ENCODE measurements at regions not wholly inside any gene's neighbourhood (a gene's known extent, or its start where the extent isn't known, plus 50 kb on each side); places are given as distances from the start of the nearest gene placed in this dataset.

DNA sequence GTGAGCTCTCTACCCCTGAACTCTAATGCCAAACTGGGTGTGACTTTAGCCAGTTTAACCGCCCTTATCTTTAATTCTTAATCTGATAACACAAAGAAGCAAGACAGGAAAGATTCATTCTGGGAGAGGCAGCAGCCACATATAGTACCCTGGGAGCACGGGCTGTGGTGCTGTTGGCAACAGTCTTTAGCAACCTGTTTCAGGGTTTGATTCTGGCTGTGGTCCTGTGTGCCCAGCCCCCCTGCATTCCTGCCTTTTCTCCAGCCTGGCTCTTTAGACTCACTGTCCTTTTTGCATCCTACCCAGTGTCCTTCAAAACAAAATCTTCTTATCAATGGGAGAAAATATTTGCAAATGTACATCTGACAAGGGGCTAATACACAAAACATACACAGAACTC is 275.2 kb downstream of the GXYLT1 start:
- DNase-seq: no peak

DNA sequence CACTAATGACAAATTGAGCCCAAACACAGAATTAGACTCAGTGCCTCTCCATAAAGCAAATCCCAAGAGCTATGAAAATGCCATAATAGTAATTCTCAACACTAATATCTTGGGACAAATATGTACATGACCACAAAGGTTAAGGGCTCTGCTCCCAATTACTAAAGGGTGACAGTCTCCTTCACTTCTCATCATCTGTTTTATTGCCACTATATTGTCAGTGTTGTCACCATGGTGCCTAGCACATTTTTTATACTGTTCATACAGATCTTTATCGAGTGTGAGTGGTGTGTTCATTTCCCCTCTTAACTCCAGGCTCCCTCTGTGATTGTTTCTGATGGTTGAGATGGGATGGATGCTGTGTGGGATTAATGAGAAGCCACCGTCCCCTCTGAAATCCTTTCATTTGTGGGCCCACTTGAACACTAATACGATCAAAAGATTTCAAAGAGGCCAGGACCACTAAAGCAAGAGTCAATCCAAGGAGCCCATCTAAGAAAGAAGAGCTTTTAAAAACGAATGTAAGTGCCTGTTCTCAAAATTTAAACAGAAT is 277.7 kb downstream of the GXYLT1 start:
- no peak for DNase-seq

DNA sequence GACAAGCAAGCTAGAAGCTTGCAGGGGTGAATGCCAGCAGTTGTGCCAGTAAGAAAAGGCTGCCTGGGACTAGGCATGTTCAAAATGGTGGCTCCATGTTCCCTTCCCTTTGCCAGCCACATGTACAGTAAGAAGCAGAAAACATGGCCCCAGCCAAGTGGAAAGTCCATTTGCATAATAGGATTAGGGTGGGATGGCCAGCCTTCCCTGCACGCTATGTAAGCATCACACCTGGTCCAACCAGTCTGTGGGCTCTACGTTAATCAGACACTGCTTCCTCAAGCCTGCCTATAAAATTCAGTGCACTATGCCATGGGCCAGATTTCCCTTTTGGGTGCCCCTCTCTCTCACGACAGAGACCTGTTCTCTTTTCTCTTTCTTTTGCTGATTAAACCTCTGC is 288.4 kb downstream of the GXYLT1 start:
- DNase-seq: no peak

DNA sequence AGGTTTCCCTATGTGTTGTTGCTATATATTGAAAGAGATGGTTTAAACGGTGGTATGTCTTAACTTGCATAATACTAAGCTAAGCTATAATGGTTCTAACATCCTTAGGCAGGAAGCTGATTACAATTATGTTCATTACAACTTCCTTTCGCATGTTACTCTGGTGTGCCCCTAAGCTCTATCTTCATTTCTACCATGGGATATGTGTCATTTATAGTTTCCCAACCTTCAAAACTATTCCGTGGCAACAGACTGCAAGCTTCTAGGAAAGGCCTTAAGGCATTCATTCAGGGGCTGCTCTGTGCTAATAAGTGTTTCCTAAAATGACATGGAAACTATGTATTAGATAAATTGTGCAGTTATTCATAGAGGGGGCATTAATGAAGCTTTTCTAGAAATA is 294.6 kb downstream of the GXYLT1 start:
- DNase-seq: no peak

- DNase-seq: no peak
Observed at GRCh38 chr12:41846718-41847117, 298.0 kb downstream of the GXYLT1 start.

- DNase-seq: no peak
Observed at GRCh38 chr12:41836416-41836815, 308.3 kb downstream of the GXYLT1 start.

DNA sequence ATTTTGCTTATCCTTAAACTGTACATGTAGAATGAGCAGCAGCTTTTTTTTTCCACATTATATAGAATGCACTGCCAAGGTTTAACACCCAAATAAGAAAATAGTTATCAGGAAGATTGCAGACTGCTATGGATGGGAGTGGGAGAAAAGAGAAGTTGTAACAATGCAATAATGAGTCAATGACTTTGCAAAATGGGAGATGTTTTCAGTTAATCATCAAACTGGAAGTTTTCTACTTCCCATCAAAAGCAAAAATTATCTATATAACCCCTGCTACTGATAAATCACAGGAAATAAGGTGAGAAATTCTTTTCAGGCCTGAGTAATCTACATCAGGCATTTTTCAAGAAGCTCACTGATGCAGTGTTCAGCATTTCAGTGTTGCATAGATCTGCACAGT is 309.1 kb downstream of the GXYLT1 start:
- no peak for DNase-seq

DNA sequence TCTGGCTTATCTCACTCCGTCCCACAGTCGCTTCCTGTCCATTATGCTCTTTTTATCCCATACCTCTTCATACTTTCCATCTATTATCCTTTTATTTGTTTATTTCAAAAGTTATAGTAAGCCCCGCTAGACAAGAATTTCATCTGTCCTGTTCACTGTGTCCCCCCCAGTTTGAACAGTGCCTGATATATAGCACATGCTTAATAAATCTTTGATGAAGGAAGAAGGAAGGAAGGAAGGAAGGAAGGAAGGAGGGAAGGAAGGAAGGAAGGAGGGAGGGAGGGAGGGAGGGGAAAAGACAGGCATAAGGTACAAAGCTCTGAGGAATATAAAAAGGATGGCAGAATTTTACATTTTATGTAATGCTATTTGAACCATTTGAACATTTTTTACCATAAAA is 324.7 kb downstream of the GXYLT1 start:
- no peak for DNase-seq

GRCh38 chr12:41804026-41804425 is 340.6 kb downstream of the GXYLT1 start:
- no peak for DNase-seq

DNA sequence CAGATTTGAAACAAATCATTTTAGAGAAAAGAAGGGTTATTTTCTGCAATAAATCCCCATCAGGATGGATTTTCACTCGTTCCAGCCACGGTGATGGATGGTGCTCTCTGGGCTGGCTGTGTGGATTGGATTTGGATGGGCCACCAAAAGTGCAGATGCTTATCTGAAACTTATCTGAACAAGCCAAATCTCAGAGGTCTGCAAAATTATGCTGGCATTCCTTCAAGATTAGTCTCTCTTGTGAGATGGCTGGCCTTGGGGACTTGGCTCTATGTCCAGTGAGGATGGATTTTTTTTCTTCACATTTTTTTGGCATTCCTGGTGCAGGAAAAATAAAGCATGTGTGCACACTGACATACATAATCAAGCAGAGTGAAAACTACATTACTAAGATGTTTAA is 341.9 kb downstream of the GXYLT1 start:
- no peak for DNase-seq

GRCh38 chr12:41801261-41801660 is 343.4 kb downstream of the GXYLT1 start:
- no peak for DNase-seq

DNA sequence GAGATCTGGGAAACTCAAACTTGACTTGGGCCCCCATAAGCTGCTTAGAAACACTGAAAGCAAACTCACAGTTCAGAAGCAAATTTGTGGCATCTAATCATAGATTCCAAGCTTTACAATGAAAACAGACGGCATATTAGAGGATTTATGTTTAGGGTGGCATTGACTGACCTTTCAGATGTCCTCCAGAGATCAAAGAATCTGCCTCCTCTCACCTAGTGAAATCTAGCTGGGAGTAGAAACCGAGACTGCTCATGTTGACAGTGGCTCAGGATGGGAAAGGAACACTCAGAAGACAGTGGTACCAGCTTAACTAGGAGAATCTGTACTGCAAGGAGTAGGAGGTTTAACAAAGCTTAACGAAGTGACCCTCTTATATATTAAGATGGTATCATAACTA is 345.0 kb downstream of the GXYLT1 start:
- no peak for DNase-seq

DNA sequence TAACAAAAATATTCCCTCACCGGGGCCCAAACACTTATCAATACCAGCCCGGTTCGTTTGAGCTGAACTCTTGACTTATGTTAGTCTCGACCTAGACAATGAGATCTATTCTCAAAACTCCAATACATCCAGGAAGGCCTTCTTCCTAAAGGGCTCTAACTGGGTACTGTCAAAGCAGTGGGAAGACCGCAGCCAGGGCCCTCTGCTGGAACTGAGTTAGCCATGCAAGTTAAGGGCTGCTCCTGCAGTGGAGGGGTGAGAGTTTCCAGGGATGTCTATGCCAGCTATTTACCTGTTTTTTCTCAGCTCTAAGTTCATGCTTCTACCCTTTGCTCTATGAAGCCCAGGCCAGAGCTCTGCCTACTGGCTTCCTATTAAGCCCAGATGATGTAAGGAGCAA is 348.8 kb downstream of the GXYLT1 start:
- DNase-seq: no peak

GRCh38 chr12:41795051-41795600 is 349.5 kb downstream of the GXYLT1 start:
- DNase-seq: peak; percentile 70

- DNase-seq: no peak
Observed at GRCh38 chr12:41794336-41794735, 350.3 kb downstream of the GXYLT1 start.

DNA sequence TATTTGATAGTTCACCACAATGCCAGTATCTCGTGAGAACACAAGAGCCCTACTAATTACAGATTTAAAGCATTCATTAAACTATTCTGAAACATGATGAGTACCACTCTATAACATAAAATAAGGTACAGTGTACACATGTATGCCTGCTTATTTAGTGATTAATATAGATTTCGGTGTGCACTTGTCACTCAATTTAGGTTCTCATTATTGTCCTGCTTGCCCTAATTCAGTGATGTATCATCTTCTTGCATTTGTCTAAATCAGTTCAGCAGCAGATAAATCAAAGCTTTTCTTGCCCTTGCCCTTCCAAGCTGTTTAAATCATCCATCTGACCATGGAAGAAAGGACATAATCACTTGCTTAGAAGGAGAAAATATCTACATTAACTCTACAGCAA is 359.7 kb downstream of the GXYLT1 start:
- no peak for DNase-seq

DNA sequence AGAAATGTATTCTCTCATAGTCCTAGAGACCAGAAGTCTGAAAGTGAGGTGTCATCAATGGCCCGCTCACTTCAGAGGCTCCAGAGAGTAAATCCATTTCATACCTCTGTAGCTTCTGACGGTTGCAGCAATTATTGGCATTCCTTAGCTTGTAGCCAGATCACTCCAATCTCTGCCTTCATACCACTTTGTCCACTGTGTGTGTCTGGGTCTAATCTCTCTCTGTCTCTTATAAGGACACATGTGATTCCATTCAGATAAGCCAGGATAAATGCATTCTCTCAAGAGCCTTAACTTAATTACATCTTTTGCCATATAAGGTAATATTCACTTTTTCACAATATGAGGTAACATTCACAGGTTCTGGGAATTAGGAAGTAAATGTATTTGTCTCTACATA is 365.7 kb downstream of the GXYLT1 start:
- no peak for DNase-seq

GRCh38 chr12:41777064-41777790 is 367.4 kb downstream of the GXYLT1 start:
- no peak for DNase-seq

- no peak for DNase-seq
Observed at GRCh38 chr12:41772478-41772877, 372.2 kb downstream of the GXYLT1 start.

- DNase-seq: no peak
Observed at GRCh38 chr12:41769810-41770209, 374.9 kb downstream of the GXYLT1 start.

DNA sequence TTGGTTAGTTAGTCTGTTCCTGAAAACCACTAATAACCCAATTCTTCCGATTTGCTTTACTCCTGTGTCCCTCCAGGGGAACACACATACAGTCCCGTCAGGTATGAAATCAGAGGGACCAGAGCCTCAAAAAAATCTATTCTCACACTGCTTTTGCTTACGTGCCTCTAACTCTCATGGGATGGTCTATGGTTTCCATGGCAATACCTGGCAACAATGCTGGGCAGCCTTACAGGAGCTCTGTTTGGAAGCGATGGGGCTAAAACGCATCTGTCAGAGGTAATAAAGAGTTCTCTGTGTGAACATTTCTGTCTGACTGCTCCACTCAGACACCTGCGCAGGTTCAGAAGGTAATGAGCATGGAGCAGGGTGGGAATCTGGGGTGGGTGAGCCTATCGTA is 376.2 kb downstream of the GXYLT1 start:
- DNase-seq: no peak

DNA sequence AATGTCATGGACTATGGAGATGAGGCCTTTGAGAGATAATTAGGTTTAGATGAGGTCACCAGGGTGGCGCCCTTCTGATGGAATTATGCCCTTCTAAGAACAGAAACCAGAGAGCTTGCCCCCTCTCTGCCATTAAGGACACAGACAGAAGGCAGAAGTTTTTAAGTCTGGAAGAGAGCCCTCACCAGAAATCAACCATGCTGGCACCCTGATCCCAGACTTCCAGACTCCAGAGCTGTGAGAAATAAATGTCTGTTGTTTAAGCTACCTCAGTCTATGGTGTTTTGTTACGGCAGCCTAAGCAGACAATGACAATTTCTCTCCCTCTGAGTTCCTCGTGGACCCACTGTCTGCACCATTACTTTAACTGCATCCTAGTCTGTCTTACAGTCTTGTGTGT is 382.0 kb downstream of the GXYLT1 start:
- DNase-seq: no peak

GRCh38 chr12:41745593-41745992 is 399.1 kb downstream of the GXYLT1 start:
- DNase-seq: no peak

- no peak for DNase-seq
Observed at GRCh38 chr12:41743835-41744234, 400.8 kb downstream of the GXYLT1 start.

- DNase-seq: no peak
Observed at GRCh38 chr12:41739066-41739465, 405.6 kb downstream of the GXYLT1 start.

All from NCI-H1694 treated with DMSO at 0.1 percent for 48 hours (cell line).